HUES6 (cell line): ENCODE measurements at regions not wholly inside any gene's neighbourhood (a gene's known extent, or its start where the extent isn't known, plus 50 kb on each side); places are given as distances from the start of the nearest gene placed in this dataset.

ENCODE experiments used
- H3K27ac ChIP-seq: 2 replicates; pipeline ENCODE4 v1.7.0; 2013; ENCODE audit warnings: low read depth, mild to moderate bottlenecking, low read length, inconsistent platforms
- H3K27me3 ChIP-seq: 2 replicates; pipeline ENCODE4 v1.6.1; 2013; ENCODE audit warnings: low read length; ENCODE audit not compliant: control insufficient read depth, insufficient read depth
- H3K36me3 ChIP-seq: 2 replicates; pipeline ENCODE4 v1.6.1; 2013; ENCODE audit warnings: low read length; ENCODE audit not compliant: control insufficient read depth, insufficient read depth
- H3K4me1 ChIP-seq: 2 replicates; pipeline ENCODE4 v1.6.1; 2013; ENCODE audit warnings: low read length; ENCODE audit not compliant: control insufficient read depth, insufficient read depth
- H3K4me3 ChIP-seq: 2 replicates; pipeline ENCODE4 v1.5.1; 2013; ENCODE audit warnings: low read depth, low read length
- H3K9ac ChIP-seq: one replicate; pipeline ENCODE4 v1.6.1; 2013; ENCODE audit warnings: mild to moderate bottlenecking, low read length
- H3K9me3 ChIP-seq: 2 replicates; pipeline ENCODE4 v1.6.1; 2013; ENCODE audit warnings: low read depth, low read length; ENCODE audit not compliant: control insufficient read depth, insufficient read depth

DNA sequence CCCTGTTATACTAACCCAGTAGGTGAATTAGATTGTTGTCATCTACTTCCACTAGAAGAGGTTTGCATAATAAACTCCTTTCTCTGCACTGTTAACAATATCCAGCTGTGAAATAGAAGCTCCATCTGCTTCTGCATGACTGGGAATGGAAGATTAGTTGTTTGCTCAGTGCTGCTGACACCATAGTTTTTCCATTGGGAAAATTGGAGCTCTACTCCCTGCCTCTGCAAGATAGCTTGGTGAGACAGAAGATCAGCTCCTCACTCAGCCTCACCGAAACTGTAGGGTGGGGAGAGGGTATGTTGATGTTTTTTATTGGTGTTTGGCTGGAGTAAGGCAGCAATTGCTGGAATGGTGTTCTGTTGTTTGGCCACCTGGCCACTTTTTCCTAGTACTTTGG, 331.6 kb upstream of the ADAMTS5 start:
- H3K4me3 ChIP-seq: no peak overlapping the region
- no peak overlapping the region for H3K27ac ChIP-seq
- H3K36me3 ChIP-seq: no peaks in the 10 kb centered on the region
- H3K9ac ChIP-seq: no peak overlapping the region
- no peaks in the 10 kb centered on the region for H3K27me3 ChIP-seq
- H3K4me1 ChIP-seq: no peaks in the 10 kb centered on the region
- peaks cover 4% of the 10 kb centered on the region; the same call in 1 of the 2 replicates for H3K9me3 ChIP-seq

DNA sequence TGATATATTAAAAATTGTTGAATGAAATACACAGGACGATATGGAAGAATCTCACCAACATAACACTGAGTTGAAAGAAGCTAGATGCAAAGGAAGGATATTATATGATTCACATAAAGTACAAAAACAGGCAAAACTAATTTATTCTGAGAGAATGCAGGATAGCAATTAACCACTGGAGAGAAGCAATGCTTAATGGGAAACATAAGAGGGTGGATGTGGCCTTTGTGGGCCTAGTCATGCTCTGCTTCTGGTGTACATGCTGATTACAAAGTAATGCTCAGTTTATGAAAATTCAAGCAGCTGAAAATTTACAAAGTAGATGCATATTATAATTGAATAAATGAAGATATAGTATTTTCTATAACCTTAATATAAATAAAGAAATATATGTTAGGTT, 326.4 kb upstream of the ADAMTS5 start:
- Histone ChIP-seq H3K27ac (no peak overlapping the region), H3K36me3 (no peaks in the 10 kb centered on the region), H3K9me3 (peaks cover 9% of the 10 kb centered on the region; the same call in 1 of the 2 replicates), H3K4me3 (no peak overlapping the region), H3K27me3 (no peaks in the 10 kb centered on the region), H3K4me1 (no peaks in the 10 kb centered on the region), H3K9ac (no peak overlapping the region)

DNA sequence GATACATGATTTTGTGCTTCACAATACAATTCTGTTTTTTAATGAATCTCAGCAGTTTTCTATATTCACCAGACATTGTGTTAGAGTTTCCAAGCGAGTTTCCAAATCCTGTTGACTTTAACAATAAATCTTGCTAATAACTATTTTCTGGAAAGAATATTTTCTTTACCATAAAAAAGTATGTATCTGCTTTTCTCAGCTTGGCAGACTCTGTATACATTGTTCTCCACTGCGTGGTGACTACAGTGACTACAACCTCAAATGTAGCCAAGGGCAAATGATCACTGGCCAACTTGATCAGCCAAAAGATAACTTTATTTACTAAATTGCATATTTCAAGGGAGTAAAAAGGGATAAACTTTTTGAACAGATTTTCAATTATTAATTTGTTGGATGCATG, 325.9 kb upstream of the ADAMTS5 start:
- Histone ChIP-seq H3K27me3 (no peaks in the 10 kb centered on the region), H3K4me3 (no peak overlapping the region), H3K36me3 (no peaks in the 10 kb centered on the region), H3K4me1 (no peaks in the 10 kb centered on the region), H3K27ac (no peak overlapping the region), H3K9ac (no peak overlapping the region), H3K9me3 (peaks cover 11% of the 10 kb centered on the region; the same call in 1 of the 2 replicates)

DNA sequence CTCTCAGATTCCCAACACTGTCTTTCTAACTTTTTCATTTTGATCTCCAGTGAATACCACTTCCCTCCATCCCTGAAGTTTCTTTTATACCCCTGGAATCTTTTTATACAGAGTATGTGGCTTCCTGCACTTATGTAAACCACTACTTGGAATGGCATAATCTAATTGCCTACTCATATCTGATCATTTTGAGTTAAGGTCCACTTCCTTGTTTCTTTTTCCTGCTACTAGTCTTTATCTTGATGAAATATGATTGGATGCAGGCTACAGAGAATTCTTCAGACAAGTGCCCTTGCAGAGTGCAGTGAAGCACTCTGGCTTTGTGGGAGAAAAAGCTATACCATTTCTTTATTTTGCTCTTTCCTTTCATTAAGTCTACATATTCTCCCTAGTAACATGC, 325.3 kb upstream of the ADAMTS5 start:
- Histone ChIP-seq H3K27ac (no peak overlapping the region), H3K9ac (no peak overlapping the region), H3K4me3 (no peak overlapping the region), H3K4me1 (no peaks in the 10 kb centered on the region), H3K36me3 (no peaks in the 10 kb centered on the region), H3K9me3 (peaks cover 14% of the 10 kb centered on the region; the same call in 1 of the 2 replicates), H3K27me3 (no peaks in the 10 kb centered on the region)

DNA sequence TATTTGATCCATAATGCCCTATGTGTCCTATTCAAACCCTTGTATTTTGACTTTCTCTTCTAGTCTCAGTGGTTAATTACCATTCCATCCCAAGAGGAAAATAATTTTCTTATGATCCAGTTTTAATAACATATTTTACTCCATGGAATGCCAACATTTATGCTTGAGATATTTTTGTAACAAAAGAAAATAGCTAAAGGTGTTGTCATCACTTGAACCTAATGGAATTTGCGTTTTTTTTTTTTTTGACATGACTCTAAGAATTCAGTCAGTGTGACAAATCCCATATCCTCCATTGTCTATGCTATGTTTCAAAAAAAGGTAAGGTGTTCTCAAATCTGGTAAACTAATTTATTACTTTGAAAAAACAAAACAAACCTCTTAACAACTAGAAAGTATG, 324.1 kb upstream of the ADAMTS5 start:
- no peaks in the 10 kb centered on the region for H3K27me3 ChIP-seq
- peaks cover 10% of the 10 kb centered on the region; the same call in 1 of the 2 replicates for H3K9me3 ChIP-seq
- no peak overlapping the region for H3K9ac ChIP-seq
- no peak overlapping the region for H3K27ac ChIP-seq
- no peaks in the 10 kb centered on the region for H3K36me3 ChIP-seq
- no peak overlapping the region for H3K4me3 ChIP-seq
- H3K4me1 ChIP-seq: no peaks in the 10 kb centered on the region

DNA sequence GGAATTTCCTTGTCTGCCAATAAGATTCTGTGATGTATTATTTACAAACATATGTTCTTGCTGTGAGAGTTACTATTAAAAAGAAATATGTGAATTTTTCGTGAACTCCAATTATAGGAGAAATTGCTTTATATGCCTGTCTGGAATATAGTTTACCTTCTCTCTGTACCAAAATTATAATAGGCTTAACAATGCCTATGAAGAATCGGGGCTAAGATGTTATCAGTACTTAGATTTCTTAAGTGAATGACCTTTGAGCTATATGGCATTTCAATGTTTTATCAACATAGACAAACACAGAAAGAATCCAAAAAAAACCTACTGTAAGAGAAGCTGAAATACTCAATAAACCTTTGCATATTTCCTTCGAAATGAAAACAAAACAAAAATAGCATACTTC, 323.1 kb upstream of the ADAMTS5 start:
- H3K4me1 ChIP-seq: no peaks in the 10 kb centered on the region
- H3K4me3 ChIP-seq: no peak overlapping the region
- no peaks in the 10 kb centered on the region for H3K36me3 ChIP-seq
- H3K9me3 ChIP-seq: peaks cover 10% of the 10 kb centered on the region; the same call in 1 of the 2 replicates
- H3K27ac ChIP-seq: no peak overlapping the region
- no peak overlapping the region for H3K9ac ChIP-seq
- no peaks in the 10 kb centered on the region for H3K27me3 ChIP-seq

DNA sequence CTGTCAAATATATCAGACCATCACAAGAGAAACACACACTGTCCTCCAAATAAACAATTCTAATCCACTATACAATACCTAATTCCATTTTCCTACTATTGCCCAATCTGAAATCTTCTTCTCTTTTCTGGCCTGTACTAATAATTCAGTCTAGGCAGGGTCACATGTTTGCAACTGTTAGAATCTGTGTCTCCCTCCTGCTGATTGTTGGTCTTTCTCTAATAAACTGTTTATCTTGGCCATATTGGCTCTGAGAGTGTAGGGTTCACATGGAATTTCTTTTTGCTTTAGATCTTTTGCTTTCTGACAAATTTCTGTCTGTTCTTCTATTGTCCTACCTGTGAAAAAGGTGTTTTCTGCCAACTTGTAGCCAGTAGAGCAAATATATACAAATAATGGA, 319.9 kb upstream of the ADAMTS5 start:
- no peaks in the 10 kb centered on the region for H3K27me3 ChIP-seq
- H3K4me1 ChIP-seq: no peaks in the 10 kb centered on the region
- no peak overlapping the region for H3K4me3 ChIP-seq
- H3K9me3 ChIP-seq: peaks cover 10% of the 10 kb centered on the region; the same call in 1 of the 2 replicates
- no peaks in the 10 kb centered on the region for H3K36me3 ChIP-seq
- H3K9ac ChIP-seq: no peak overlapping the region
- no peak overlapping the region for H3K27ac ChIP-seq

DNA sequence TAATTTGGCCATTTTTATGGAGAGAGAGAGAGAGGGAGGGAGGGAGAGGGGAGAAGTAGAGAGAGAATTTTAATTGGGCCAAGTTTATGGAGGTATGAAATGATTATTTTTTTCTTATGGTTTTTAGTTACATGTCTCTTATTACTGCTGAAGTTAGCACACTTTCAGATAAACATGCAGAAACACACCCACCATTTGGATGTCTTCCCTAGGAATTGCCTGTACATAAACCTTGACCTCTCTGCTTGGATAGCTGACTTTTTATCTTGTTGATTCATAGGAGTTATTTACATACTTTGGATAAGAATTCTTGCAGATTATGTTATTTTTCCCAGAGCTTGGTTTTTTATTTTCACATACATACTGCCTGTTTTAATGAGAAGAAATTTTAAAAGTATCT, 310.2 kb upstream of the ADAMTS5 start:
- Histone ChIP-seq H3K4me3 (no peak overlapping the region), H3K9ac (no peak overlapping the region), H3K27me3 (no peaks in the 10 kb centered on the region), H3K27ac (no peak overlapping the region), H3K4me1 (no peaks in the 10 kb centered on the region; the same call in 1 of the 2 replicates), H3K36me3 (no peaks in the 10 kb centered on the region), H3K9me3 (no peaks in the 10 kb centered on the region)

DNA sequence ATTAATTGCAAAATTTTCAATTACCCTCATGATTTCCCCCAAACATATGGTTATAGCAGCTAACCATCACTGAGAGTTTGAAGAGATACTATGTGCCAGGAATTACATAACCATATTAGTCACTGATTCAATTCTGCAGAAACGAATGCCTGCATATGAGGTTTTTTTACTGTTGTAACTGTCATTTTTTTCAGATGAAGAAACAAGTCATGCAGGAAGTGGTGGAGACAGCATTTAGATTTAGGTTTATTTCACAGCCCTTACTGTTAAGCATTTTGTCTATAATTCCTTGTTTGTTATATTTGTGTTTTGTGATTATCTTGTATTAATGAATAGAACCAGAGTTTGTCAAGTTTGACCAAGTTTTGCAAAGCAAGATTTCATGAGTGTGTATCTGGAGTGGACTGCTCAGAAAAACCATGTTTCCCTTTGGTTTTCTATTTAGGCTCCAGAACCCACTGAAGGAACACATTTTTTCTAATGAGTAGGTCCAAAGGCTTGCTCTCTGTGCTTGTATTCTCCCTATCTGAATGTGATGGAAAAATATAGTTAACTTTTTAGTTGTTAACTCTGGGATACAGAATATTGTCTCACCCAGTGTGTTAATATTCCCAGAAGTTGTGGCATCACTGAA, 308.5 kb upstream of the ADAMTS5 start:
- no peaks in the 10 kb centered on the region for H3K27me3 ChIP-seq
- H3K9me3 ChIP-seq: no peaks in the 10 kb centered on the region
- no peaks in the 10 kb centered on the region for H3K36me3 ChIP-seq
- no peak overlapping the region for H3K9ac ChIP-seq
- no peak overlapping the region for H3K27ac ChIP-seq
- H3K4me1 ChIP-seq: no peaks in the 10 kb centered on the region; the same call in 1 of the 2 replicates
- no peak overlapping the region for H3K4me3 ChIP-seq

DNA sequence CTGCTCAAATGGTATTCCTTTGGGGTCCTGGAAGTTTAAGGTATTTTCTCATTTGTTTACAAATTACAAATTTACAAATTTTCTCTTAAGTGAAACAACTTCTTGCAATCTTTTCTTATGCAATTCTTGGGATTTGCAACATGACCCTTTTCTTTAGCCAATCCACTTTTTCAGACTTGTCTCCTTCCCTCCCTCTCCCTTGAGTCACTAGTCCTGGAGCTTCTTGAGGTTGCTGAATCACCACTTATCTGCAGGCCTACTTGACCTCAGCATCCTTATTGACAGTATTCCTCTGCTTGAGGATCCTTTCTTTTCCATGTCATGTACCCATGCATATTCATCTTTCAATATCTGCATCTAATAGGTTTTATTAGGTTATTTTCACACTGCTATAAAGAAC, 302.8 kb upstream of the ADAMTS5 start:
- no peak overlapping the region for H3K9ac ChIP-seq
- H3K27me3 ChIP-seq: no peaks in the 10 kb centered on the region
- H3K4me1 ChIP-seq: peaks cover 7% of the 10 kb centered on the region; the same call in 1 of the 2 replicates
- H3K4me3 ChIP-seq: no peak overlapping the region
- no peaks in the 10 kb centered on the region for H3K9me3 ChIP-seq
- no peak overlapping the region for H3K27ac ChIP-seq
- H3K36me3 ChIP-seq: no peaks in the 10 kb centered on the region

DNA sequence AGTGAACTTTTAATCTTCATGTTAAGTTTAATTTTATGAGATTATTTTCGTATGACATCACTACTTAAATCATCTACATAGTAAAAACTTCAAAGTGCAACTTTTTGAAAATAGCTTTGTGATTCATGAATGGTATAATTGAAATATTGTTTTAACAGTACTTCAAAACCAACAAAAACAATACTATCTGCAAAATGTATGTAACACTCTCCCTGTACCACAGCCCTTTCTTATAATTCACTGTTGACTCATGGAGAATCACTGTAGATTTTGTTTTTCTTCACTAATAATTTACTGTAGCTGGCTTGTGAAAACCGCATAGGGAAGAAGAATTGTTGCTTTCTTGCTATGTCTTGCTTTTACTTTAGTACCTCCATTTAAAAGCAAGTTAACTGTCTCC, 301.4 kb upstream of the ADAMTS5 start:
- H3K27me3 ChIP-seq: no peaks in the 10 kb centered on the region
- H3K4me1 ChIP-seq: peaks cover 7% of the 10 kb centered on the region; the same call in 1 of the 2 replicates
- no peak overlapping the region for H3K27ac ChIP-seq
- H3K9me3 ChIP-seq: no peaks in the 10 kb centered on the region
- no peak overlapping the region for H3K4me3 ChIP-seq
- H3K9ac ChIP-seq: no peak overlapping the region
- no peaks in the 10 kb centered on the region for H3K36me3 ChIP-seq
